ENCODE measurements at regions not wholly inside any gene's neighbourhood (a gene's known extent, or its start where the extent isn't known, plus 50 kb on each side); places are given as distances from the start of the nearest gene placed in this dataset.
"Not testable (repeated sequence)": the region's sequence is repeated elsewhere in the genome, so short reads cannot be mapped to it uniquely, and the experiment has no call there.

DNA sequence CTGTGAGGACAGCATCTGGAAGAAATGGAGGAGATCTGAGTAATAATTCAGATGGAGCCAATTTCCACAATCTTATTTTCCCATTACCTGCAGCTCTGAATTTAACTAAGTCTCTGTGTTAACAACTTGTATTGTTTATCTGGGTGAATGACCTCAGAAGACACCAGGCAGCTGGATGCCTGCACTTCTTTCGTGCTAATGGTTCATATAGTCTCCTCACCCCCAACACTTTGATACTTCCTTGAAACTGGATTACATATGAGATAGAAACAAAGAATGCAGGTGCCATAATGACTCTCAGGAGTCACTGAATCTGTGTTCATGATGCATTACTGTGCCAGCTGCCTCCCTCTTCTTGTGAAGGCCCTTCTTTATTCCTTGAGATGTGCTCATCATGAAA lies 125.6 kb upstream of the VPREB1 start:
- H3K4me1 ChIP-seq: no peaks in the 10 kb centered on the region
- no peak overlapping the region for H3K4me3 ChIP-seq
- H3K9me3 ChIP-seq: no peaks in the 10 kb centered on the region
- no peaks in the 10 kb centered on the region for H3K36me3 ChIP-seq
- ATAC-seq: no peak
- intact Hi-C loops (cut with DNase I): no loop called here
- no peak for TF ChIP-seq CTCF (IDR thresholded peaks at IDR 0.05)
- H3K27ac ChIP-seq: no peak overlapping the region
- peaks cover 11% of the 10 kb centered on the region for H3K27me3 ChIP-seq
- no peak for DNase-seq

DNA sequence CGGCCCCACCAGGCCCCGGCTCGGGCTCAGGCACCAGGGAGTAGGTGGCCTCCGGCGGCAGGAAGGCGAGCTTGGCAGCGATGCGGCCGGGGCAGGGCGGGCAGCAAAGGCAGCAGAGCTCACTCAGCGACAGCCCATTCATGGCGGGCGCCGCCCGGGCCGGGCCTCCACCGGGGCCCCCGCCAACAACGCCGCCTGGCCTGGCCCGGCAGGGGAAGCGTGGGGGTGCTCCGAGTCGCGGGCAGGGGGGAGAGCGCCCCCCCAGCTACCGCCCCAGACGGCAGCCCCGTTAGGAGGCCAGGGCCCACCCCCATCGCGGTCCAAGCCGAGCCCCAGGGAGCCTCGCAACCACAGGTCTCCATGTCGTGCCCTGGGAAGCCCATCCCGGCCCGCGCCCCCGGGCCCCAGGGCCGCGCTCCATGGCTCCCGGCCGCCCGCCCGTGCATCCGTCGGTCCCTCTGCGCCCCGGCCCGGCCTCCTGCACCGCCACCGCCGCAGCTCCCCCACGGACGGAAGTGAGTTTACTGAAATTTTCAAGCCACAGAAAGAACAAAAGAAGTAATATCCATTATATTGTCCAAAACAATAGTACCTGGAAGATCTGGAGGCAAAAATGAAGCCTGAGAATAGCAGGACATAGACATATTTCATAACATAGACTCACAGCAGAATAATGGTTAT lies 126.6 kb upstream of the VPREB1 start:
- intact Hi-C loops (cut with DNase I); H3K27ac ChIP-seq; H3K4me1 ChIP-seq; H3K36me3 ChIP-seq; H3K4me3 ChIP-seq; ATAC-seq; DNase-seq; H3K9me3 ChIP-seq: not testable (repeated sequence)
- peaks cover 11% of the 10 kb centered on the region for H3K27me3 ChIP-seq

DNA sequence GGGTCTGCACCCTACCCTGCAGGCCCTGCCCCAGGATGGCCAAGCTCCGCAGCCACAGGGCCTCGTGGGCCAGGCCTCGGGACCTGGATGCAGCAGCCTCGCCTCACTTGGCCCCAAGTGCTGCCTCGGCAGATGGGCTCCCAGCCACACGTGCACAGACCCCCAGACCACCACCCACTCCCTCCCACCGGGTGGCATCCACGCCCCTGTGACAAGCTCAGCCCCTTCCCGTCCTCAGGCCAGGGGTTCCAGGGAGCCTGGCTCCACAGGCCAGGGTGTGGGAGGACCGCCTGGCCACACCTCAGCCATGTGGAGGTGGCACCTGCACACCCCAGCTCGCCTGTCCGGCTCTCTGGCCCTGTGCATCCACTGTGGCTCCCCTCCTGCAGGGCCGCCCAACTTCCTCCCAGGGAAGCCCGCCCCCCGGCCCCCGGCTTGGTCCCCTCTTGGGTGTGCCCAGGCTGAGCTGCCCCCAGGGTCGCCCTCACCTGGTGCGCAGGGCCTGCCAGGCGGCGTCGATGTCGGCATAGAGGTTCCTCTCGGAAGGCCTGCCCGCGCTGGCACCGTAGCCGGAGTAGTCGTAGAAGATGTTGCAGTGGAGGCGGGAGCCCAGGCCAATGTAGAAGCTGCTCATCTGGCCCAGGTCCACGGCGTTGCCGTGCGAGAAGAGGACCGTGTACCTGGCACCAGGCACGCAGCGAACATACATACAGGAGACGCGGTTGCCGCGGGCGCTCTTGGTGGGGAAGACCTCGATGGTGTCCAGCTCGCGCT lies 127.4 kb upstream of the VPREB1 start:
- H3K27me3 ChIP-seq: peaks cover 11% of the 10 kb centered on the region
- H3K4me3 ChIP-seq; DNase-seq; H3K9me3 ChIP-seq; ATAC-seq; intact Hi-C loops (cut with DNase I); H3K27ac ChIP-seq; H3K4me1 ChIP-seq; H3K36me3 ChIP-seq: not testable (repeated sequence)

DNA sequence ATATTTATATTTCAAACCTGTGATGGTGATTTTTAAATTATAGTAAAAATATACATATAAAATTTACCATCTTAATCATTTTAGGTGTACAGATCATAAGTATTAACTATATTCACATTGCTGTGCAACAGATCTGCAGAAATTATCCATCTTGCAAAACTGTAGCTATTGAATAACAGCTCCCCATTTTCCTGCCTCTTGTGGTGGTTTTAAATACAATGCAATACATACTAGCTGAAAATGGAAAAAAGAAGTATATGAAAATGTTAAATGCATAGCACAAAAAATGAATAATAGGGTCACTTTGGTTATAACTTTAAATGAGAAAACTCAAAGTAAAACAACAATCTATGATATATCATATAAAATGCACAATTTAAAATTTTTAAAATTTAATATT lies 130.9 kb upstream of the VPREB1 start:
- Histone ChIP-seq H3K4me1 (no peaks in the 10 kb centered on the region), H3K36me3 (no peaks in the 10 kb centered on the region), H3K4me3 (no peak overlapping the region), H3K9me3 (no peaks in the 10 kb centered on the region), H3K27ac (no peak overlapping the region), H3K27me3 (no peaks in the 10 kb centered on the region)
- ATAC-seq (no peak), DNase-seq (no peak)
- TF ChIP-seq CTCF (IDR thresholded peaks at IDR 0.05): no peak
- intact Hi-C loops (cut with DNase I): no loop called here

GRCh38 chr22:22112533-22113294 lies 130.1 kb upstream of the TOP3B start:
- H3K4me3 ChIP-seq: no peak overlapping the region
- H3K27ac ChIP-seq: no peak overlapping the region
- no peaks in the 10 kb centered on the region for H3K27me3 ChIP-seq
- no peaks in the 10 kb centered on the region for H3K9me3 ChIP-seq
- DNase-seq (no peak), ATAC-seq (no peak)
- H3K4me1 ChIP-seq: no peaks in the 10 kb centered on the region
- no peak for TF ChIP-seq CTCF (IDR thresholded peaks at IDR 0.05)
- H3K36me3 ChIP-seq: no peaks in the 10 kb centered on the region
- intact Hi-C loops (cut with DNase I): no loop called here

DNA sequence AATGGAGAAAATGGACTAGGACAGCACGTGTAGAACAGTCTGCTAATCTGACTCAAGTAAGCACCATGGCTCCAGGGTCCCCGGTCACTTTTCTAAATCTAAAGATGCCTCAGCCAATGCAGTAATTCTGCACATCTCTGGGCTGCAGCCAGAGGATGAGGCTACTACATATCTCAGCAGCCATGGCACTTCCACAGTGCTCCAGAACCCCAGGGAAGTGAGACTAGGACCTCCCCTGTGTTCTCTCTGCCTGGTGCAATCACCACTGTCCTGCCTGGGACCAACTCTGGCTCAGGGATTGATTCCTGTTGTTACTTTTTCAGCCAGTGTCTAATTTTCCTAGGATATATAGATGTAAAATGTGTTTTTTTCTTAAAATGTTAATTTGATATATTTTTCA lies 129.4 kb upstream of the TOP3B start:
- no peak overlapping the region for H3K4me3 ChIP-seq
- H3K4me1 ChIP-seq: no peaks in the 10 kb centered on the region
- no peaks in the 10 kb centered on the region for H3K27me3 ChIP-seq
- no peaks in the 10 kb centered on the region for H3K36me3 ChIP-seq
- ATAC-seq (no peak), DNase-seq (no peak)
- no peaks in the 10 kb centered on the region for H3K9me3 ChIP-seq
- intact Hi-C loops (cut with DNase I): no loop called here
- no peak for TF ChIP-seq CTCF (IDR thresholded peaks at IDR 0.05)
- H3K27ac ChIP-seq: no peak overlapping the region

Measured in upper lobe of right lung (tissue), 1 donor.